ENCODE measurements at regions not wholly inside any gene's neighbourhood (a gene's known extent, or its start where the extent isn't known, plus 50 kb on each side); places are given as distances from the start of the nearest gene placed in this dataset.
"Not testable (repeated sequence)": the region's sequence is repeated elsewhere in the genome, so short reads cannot be mapped to it uniquely, and the experiment has no call there.

- no peak for DNase-seq
Observed at GRCh38 chr1:83118472-83118871, 880.5 kb downstream of the TTLL7 start.

DNA sequence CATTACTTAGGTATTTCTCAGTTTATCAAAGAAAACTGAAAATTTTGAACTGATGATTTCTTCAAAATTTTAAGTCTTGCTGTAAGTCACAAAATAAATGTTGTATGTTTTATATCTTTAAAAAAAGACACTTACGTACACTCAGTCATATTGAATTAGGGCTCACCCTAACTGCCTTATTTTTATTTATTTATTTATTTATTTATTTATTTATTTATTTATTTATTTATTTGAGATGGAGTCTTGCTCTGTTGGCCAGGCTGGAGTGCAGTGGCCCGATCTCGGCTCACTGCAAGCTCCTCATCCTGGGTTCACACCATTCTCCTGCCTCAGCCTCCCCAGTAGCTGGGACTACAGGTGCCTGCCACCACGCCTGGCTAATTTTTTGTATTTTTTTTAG is 881.9 kb downstream of the TTLL7 start:
- not testable (repeated sequence) for DNase-seq

DNA sequence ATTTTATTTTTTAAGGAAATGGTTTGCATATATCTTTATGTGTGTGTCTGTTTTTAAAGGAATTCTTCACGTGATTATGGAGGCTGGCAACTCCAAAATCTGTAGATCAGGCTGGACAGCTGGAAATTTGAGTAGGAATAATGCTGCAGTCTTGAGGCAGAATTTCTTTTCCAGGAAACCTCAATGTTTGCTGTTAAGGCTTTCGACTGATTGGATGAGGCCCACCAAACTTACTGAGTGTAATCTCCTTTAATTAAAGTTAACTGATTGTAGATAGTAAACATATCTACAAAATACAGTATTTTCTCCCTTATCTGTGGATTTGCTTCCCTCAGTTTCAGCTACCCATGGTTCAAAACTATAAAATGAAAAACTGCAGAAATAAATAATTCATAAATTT is 883.1 kb downstream of the TTLL7 start:
- DNase-seq: no peak

GRCh38 chr1:83114136-83114834 is 884.6 kb downstream of the TTLL7 start:
- no peak for DNase-seq

- DNase-seq: no peak
Observed at GRCh38 chr1:83113652-83114051, 885.3 kb downstream of the TTLL7 start.

DNA sequence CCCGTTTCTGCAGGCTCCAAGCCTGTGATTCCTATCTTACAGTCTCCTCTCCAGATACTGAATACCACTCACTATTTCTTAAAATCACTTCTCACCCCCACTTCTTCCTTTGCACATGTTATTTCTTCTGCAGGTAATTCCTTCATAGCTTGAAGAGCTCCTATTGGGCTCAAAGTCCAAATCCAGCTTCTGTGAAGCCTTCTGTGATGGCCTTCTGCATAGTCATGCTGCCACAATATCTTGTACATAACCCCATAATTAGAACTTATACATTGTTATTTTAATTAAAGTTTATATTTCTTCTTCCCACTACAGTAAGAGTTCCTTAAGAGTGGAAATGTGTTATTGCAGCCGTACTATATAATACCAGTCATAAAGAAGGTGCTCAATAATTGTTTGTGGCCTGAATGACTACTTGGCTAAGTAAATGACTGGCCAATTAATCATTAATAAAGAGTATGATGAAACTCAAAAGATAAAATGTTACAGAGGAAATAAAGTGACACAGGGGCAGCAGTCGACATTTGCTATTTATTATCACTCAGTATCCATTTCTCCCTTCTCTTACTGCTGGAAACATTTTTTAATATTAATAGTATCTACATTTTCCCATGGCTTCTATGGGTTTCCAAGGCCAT is 886.6 kb downstream of the TTLL7 start:
- DNase-seq: no peak

DNA sequence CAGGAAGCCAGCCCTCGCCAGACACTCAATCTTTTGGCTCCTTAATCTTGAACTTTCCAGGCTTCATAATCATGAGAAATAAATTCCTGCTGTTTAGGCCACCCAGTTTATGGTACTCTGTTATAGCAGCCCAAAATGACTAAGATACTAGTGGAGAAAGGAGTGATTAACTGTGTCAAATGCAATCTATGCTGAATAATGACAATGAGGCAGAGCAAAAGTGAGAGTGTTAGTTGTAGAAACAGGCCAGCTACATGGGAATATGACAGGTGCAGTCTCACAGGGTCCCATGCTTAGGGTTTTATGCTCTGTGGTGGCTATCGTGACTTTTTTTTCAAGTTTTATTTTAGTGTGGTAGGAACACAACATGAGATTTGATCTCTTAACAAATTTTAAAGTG is 888.8 kb downstream of the TTLL7 start:
- no peak for DNase-seq

- DNase-seq: no peak
Observed at GRCh38 chr1:83109692-83110091, 889.2 kb downstream of the TTLL7 start.

DNA sequence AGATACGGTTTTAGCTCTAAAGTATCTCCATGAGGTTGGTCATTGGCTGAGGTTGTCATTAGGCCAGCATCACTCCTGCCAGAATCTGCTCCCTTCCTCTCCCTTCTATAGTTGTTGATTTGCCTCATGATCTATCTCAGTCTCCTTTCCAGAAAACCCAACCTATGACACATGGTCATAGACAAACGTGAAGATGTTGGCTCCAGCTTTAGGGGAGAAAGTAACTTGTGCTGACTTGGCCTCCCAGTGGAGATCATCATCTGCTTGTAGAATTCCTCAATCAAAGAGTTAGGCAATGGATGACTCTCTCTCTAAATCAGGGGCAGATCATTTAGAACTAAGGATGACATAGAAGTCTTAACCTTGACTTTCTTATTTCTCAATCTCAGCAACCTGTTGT is 894.4 kb downstream of the TTLL7 start:
- no peak for DNase-seq

GRCh38 chr1:83103341-83103740 is 895.6 kb downstream of the TTLL7 start:
- DNase-seq: no peak

DNA sequence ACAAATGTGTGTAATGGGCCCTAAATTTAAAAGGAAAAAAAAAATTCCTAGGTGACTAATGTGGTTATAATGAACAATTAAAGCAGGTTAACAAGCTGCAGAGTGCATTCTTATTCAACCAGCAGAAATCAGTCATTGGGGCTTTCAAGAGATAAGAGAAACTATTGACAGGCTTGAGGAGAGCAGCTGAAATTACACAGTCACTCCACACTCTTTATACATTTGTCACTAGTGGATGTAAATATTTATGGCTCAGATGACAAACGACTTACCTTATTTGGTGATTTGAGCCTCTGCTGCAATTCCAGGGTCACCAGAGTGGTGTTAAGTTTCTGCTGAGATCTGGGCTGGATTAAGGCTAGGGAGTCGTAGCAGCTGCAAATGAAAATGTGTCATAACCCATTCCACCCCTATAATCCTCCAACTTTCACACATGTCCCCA is 896.3 kb downstream of the TTLL7 start:
- no peak for DNase-seq

GRCh38 chr1:83101406-83101805 is 897.5 kb downstream of the TTLL7 start:
- no peak for DNase-seq

GRCh38 chr1:83100133-83100532 is 898.8 kb downstream of the TTLL7 start:
- no peak for DNase-seq

- no peak for DNase-seq
Observed at GRCh38 chr1:83098791-83099190, 900.1 kb downstream of the TTLL7 start.

DNA sequence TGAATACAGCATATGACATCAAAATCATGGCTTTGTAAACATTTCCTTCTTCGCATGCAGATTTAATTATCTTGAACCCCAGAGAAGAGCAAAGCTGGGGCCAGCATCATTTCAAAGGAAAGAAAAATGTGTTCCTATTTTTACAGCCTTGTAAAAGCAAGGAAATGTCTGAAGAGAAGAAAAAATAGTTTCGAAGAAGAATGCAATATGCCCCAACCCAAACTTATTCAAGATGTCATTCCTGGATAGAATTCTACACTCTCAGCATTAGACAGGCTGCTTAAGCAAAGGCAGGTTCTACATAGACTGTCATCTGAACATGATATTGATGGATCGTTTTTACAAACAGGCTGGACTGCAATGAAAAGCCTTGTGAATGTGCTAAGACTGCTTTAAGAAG is 900.8 kb downstream of the TTLL7 start:
- no peak for DNase-seq

DNA sequence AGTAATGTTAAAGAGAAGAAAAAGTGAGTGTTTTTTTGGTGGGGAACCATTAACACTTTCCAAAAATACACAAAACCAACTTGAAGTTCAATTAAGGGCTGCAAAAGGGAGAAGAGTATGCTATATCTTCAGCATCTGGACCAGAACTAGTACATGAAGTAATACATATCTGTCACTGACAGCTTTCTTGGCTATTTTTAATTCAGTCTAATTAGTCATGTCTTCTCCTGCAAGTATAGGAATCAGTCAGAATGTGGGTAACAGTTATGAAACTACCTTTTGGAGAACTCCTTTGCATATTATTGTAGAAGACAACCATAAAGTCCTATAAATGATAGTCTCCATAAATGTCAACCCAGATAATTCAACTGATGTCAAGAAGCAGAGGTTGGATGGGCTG is 901.2 kb downstream of the TTLL7 start:
- DNase-seq: no peak

GRCh38 chr1:83095570-83095969 is 903.4 kb downstream of the TTLL7 start:
- DNase-seq: no peak

- no peak for DNase-seq
Observed at GRCh38 chr1:83090195-83090594, 908.7 kb downstream of the TTLL7 start.

GRCh38 chr1:83087851-83088250 is 911.1 kb downstream of the TTLL7 start:
- DNase-seq: no peak

- DNase-seq: no peak
Observed at GRCh38 chr1:83086986-83087512, 911.9 kb downstream of the TTLL7 start.

GRCh38 chr1:83086346-83086745 is 912.6 kb downstream of the TTLL7 start:
- DNase-seq: no peak

GRCh38 chr1:83083589-83084224 is 915.2 kb downstream of the TTLL7 start:
- no peak for DNase-seq

GRCh38 chr1:83077411-83077810 is 921.5 kb downstream of the TTLL7 start:
- no peak for DNase-seq

DNA sequence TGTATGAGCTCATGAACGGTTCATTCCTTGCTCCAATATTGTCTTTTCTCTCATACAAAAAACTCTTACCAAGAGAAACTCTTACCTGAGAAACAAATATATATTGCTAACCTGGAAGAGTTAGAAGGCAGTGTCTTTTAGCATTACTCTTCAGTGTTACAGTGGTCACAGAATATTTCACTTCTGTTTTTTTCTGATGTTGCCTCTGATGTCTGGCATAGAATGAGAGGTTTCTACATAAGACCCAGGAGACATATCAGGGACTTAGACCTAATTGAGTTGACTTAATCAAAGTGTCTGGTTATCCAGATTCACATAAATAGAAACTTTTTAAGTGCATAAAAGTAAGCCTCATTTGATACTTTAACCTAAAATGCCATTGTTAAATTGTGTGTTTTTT is 923.8 kb downstream of the TTLL7 start:
- no peak for DNase-seq
